GM12865 (cell line): ENCODE measurements at regions not wholly inside any gene's neighbourhood (a gene's known extent, or its start where the extent isn't known, plus 50 kb on each side); places are given as distances from the start of the nearest gene placed in this dataset.

Source experiments
- DNase-seq: peaks from one replicate; pipeline ENCODE4 v3.0.0; 2010; ENCODE audit warnings: low read depth
- H3K4me3 ChIP-seq: 2 replicates; pipeline ENCODE4 v1.5.1; 2011; ENCODE audit warnings: mild to moderate bottlenecking, low read depth, low read length, control low read depth
- CTCF ChIP-seq: IDR thresholded peaks from 2 replicates; pipeline ENCODE4 v1.5.1; 2011; ENCODE audit warnings: low read length, control low read depth, low read depth, inconsistent platforms; ENCODE audit not compliant: insufficient read depth; ENCODE audit errors: missing control alignments

GRCh38 chr12:25384038-25384892 is 133.5 kb upstream of the KRAS start:
- no peak for TF ChIP-seq CTCF
- DNase-seq: no peak
- H3K4me3 ChIP-seq: no peak overlapping the region

GRCh38 chr12:25382311-25383106 is 131.8 kb upstream of the KRAS start:
- H3K4me3 ChIP-seq: no peak overlapping the region
- no peak for TF ChIP-seq CTCF
- no peak for DNase-seq

- DNase-seq: peak; percentile 25
- TF ChIP-seq CTCF: no peak
- H3K4me3 ChIP-seq: no peak overlapping the region
These were observed 126.9 kb upstream of the KRAS start for GRCh38 chr12:25377469-25378177.

- H3K4me3 ChIP-seq: no peak overlapping the region
- DNase-seq: no peak
- no peak for TF ChIP-seq CTCF
These were observed 126.3 kb upstream of the KRAS start for GRCh38 chr12:25376985-25377384.

GRCh38 chr12:25376407-25376806 is 125.7 kb upstream of the KRAS start:
- no peak overlapping the region for H3K4me3 ChIP-seq
- no peak for TF ChIP-seq CTCF
- DNase-seq: no peak

GRCh38 chr12:25372969-25373817 is 122.5 kb upstream of the KRAS start:
- TF ChIP-seq CTCF: no peak
- H3K4me3 ChIP-seq: no peak overlapping the region
- DNase-seq: no peak
